ENCODE measurements at regions not wholly inside any gene's neighbourhood (a gene's known extent, or its start where the extent isn't known, plus 50 kb on each side); places are given as distances from the start of the nearest gene placed in this dataset.

- DNase-seq (ENCODE audit: low read depth), result no peak
- no peak overlapping the region for H3K4me3 ChIP-seq (ENCODE audit: low read depth, low read length)
- no peak for TF ChIP-seq CTCF (conservative IDR thresholded peaks at IDR 0.05; ENCODE audit: low read depth, low read length)
These were observed 556.1 kb downstream of the TYW1 start for GRCh38 chr7:67552738-67553137.

GRCh38 chr7:67553378-67553777 is 556.7 kb downstream of the TYW1 start:
- TF ChIP-seq CTCF (conservative IDR thresholded peaks at IDR 0.05; ENCODE audit: low read depth, low read length), result no peak
- DNase-seq (ENCODE audit: low read depth), result no peak

GRCh38 chr7:67554986-67555385 is 558.4 kb downstream of the TYW1 start:
- DNase-seq (ENCODE audit: low read depth), result no peak
- no peak overlapping the region for H3K4me3 ChIP-seq (ENCODE audit: low read depth, low read length)

More at GRCh38 chr7:67553378-67553777, 556.7 kb downstream of the TYW1 start:
- no peak overlapping the region for H3K4me3 ChIP-seq (ENCODE audit: low read depth, low read length)

GRCh38 chr7:67564959-67565358 is 568.3 kb downstream of the TYW1 start:
- no peak for TF ChIP-seq CTCF (conservative IDR thresholded peaks at IDR 0.05; ENCODE audit: low read depth, low read length)
- DNase-seq (ENCODE audit: low read depth), result no peak

More at GRCh38 chr7:67554986-67555385, 558.4 kb downstream of the TYW1 start:
- TF ChIP-seq CTCF (conservative IDR thresholded peaks at IDR 0.05; ENCODE audit: low read depth, low read length), result no peak

GRCh38 chr7:67566101-67566500 is 569.5 kb downstream of the TYW1 start:
- no peak overlapping the region for H3K4me3 ChIP-seq (ENCODE audit: low read depth, low read length)
- TF ChIP-seq CTCF (conservative IDR thresholded peaks at IDR 0.05; ENCODE audit: low read depth, low read length), result no peak
- DNase-seq (ENCODE audit: low read depth), result no peak

More at GRCh38 chr7:67564959-67565358, 568.3 kb downstream of the TYW1 start:
- no peak overlapping the region for H3K4me3 ChIP-seq (ENCODE audit: low read depth, low read length)

GRCh38 chr7:67571026-67571545 is 574.5 kb downstream of the TYW1 start:
- no peak overlapping the region for H3K4me3 ChIP-seq (ENCODE audit: low read depth, low read length)
- DNase-seq (ENCODE audit: low read depth), result no peak
- TF ChIP-seq CTCF (conservative IDR thresholded peaks at IDR 0.05; ENCODE audit: low read depth, low read length), result no peak

- no peak for DNase-seq (ENCODE audit: low read depth)
- H3K4me3 ChIP-seq (ENCODE audit: low read depth, low read length), result no peak overlapping the region
- TF ChIP-seq CTCF (conservative IDR thresholded peaks at IDR 0.05; ENCODE audit: low read depth, low read length), result no peak
These were observed 577.0 kb downstream of the TYW1 start for GRCh38 chr7:67573639-67574038.

All from epithelial cell of proximal tubule (primary cell).